ENCODE measurements at regions not wholly inside any gene's neighbourhood (a gene's known extent, or its start where the extent isn't known, plus 50 kb on each side); places are given as distances from the start of the nearest gene placed in this dataset.
"Not testable (repeated sequence)": the region's sequence is repeated elsewhere in the genome, so short reads cannot be mapped to it uniquely, and the experiment has no call there.

GRCh38 chr16:55989569-55989907, 114.4 kb upstream of the CES5A start:
- TF ChIP-seq CTCF (IDR thresholded peaks at IDR 0.05): no peak
- DNase-seq (ENCODE audit: low spot score): no peak
- Histone ChIP-seq H3K27ac (no peak overlapping the region), H3K4me3 (no peak overlapping the region)

- DNase-seq (ENCODE audit: low spot score); H3K27ac ChIP-seq; H3K4me3 ChIP-seq: not testable (repeated sequence)
These were observed 113.8 kb upstream of the CES5A start for GRCh38 chr16:55988850-55989568.

- Histone ChIP-seq H3K27ac (no peak overlapping the region), H3K4me3 (no peak overlapping the region)
- DNase-seq (ENCODE audit: low spot score): no peak
- TF ChIP-seq CTCF (IDR thresholded peaks at IDR 0.05): no peak
These were observed 112.8 kb upstream of the CES5A start for GRCh38 chr16:55988013-55988412.

- Histone ChIP-seq H3K27ac (no peak overlapping the region), H3K4me3 (no peak overlapping the region)
- TF ChIP-seq CTCF (IDR thresholded peaks at IDR 0.05): no peak
- no peak for DNase-seq (ENCODE audit: low spot score)
These were observed 107.4 kb upstream of the CES5A start for GRCh38 chr16:55982597-55982996.

- no peak for TF ChIP-seq CTCF (IDR thresholded peaks at IDR 0.05)
- Histone ChIP-seq H3K4me3 (no peak overlapping the region), H3K27ac (no peak overlapping the region)
- DNase-seq (ENCODE audit: low spot score): no peak
These were observed 106.4 kb upstream of the CES5A start for GRCh38 chr16:55981557-55981956.

GRCh38 chr16:55976815-55977214, 101.6 kb upstream of the CES5A start:
- DNase-seq (ENCODE audit: low spot score): no peak
- H3K27ac ChIP-seq: no peak overlapping the region
- no peak for TF ChIP-seq CTCF (IDR thresholded peaks at IDR 0.05)
- no peak overlapping the region for H3K4me3 ChIP-seq

GRCh38 chr16:55971447-55971846, 96.3 kb upstream of the CES5A start:
- Histone ChIP-seq H3K27ac (no peak overlapping the region), H3K4me3 (no peak overlapping the region)
- DNase-seq (ENCODE audit: low spot score): no peak
- TF ChIP-seq CTCF (IDR thresholded peaks at IDR 0.05): no peak

Data from coronary artery (tissue), 2 donors.